ENCODE measurements at regions not wholly inside any gene's neighbourhood (a gene's known extent, or its start where the extent isn't known, plus 50 kb on each side); places are given as distances from the start of the nearest gene placed in this dataset.

DNA sequence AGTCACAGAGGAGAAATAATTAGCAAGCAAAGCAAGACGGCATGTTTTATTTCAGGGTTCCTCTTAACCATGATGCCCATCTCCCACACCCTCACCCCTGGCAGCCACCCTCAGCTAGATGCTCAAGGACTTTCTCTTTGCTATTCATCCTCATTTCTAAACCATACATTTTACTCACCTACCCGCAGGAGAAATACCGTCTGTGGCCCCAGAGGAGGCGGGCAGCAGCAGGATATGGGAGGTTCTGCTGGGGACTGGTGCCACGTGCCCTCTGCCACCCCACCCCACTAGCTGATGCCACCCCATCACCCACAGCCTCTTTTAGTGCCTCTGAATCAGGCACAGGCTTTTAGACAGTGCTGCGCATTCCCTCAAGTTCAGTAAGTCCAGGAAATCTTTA lies 168.7 kb upstream of the ITGB1 start:
- DNase-seq (ENCODE audit: low read depth) = no peak
- H3K4me3 ChIP-seq (replicated peaks; ENCODE audit: low read depth, low read length) = no peak overlapping the region
- TF ChIP-seq, protein P1, sequence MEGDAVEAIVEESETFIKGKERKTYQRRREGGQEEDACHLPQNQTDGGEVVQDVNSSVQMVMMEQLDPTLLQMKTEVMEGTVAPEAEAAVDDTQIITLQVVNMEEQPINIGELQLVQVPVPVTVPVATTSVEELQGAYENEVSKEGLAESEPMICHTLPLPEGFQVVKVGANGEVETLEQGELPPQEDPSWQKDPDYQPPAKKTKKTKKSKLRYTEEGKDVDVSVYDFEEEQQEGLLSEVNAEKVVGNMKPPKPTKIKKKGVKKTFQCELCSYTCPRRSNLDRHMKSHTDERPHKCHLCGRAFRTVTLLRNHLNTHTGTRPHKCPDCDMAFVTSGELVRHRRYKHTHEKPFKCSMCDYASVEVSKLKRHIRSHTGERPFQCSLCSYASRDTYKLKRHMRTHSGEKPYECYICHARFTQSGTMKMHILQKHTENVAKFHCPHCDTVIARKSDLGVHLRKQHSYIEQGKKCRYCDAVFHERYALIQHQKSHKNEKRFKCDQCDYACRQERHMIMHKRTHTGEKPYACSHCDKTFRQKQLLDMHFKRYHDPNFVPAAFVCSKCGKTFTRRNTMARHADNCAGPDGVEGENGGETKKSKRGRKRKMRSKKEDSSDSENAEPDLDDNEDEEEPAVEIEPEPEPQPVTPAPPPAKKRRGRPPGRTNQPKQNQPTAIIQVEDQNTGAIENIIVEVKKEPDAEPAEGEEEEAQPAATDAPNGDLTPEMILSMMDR (IDR thresholded peaks at IDR 0.05; ENCODE audit: low read length, missing control alignments) = no peak

DNA sequence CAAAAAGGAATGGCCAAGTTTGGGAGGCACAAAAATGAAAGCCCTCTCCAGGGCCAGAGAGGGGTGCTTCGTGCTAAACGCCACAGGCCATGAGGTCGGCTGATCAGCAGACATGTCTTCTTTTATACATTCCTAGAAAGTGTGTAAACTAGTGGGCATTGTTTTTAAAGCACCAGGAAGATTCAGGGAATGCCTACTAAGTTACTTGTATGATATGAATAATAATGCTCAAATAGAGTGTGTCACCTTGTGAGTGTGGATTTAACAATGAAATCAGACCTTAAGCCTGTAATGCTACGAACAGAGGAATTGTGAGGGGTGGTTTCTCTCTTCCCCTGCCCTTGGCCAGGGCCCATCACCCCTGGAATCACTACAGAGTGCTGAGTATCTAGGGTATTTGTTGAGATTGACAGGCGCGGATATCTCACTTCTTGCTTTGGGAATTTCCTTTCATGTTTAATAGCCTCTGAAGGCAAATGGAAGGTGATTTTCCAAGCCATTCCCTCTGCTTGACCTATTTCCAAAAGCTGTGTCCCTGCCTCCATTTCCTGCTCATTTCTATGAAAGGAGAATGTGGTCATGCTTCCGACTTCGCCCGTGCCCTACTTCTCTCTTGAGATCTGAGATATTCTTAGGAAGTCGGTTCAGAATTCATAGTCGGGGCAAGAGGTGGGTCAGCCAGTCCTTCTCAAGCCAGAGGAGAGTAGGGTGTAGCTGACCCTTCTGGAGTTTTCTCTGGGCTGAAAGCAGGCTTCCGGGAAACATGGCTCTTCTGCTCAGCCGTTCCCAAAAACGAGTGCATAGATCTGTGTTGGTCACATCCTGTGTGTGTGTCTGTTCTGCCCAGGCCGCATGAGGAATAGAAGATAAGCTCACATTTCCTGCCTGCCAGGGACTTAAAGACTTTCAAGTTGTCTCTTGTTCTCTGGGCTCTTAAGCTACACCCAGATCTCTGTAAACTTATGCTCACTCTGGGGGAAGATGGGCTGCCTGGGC lies 167.8 kb upstream of the ITGB1 start:
- H3K4me3 ChIP-seq (replicated peaks; ENCODE audit: low read depth, low read length) = no peak overlapping the region
- DNase-seq (ENCODE audit: low read depth) = peak; percentile 53
- TF ChIP-seq, protein P1 (IDR thresholded peaks at IDR 0.05; ENCODE audit: low read length, missing control alignments) = no peak

DNA sequence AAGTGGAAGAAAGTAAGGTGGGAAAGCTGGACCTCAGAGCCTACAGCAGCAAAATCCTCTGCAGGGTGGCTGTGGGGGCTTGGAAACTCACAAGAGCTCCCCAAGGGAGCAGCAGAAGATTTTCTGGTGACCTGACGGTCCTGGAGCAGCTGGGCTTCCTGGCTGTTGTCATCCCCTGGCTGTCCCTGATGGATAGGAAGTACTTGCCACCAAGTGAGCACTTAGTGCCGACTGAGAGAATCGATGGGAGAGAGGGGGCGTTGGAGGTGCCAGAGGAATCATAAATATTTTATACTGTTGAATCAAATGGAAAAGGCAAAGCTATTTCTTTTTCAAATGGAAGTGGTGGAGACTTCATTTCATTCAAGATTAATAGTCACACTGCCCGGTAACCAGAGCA lies 167.1 kb upstream of the ITGB1 start:
- H3K4me3 ChIP-seq (replicated peaks; ENCODE audit: low read depth, low read length) = no peak overlapping the region
- no peak for DNase-seq (ENCODE audit: low read depth)
- TF ChIP-seq, protein P1 (IDR thresholded peaks at IDR 0.05; ENCODE audit: low read length, missing control alignments) = no peak

DNA sequence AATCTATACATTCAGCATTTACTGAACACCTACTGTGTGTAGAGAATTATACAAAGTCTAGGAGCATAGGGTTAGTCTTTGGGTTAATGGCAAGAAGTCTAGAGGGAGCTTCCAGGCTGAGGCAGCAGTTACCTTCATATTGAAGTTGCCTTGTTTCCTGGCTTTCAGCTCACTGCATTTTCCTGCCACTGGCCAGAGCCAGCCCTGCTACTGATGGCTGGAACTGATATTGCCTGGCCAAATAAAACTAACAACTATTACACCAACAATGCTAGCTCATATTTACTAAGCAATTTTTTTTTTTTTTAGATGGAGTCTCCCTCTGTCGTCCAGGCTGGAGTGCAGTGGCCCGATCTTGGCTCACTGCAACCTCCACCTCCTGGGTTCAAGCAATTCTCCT lies 165.7 kb upstream of the ITGB1 start:
- TF ChIP-seq, protein P1 (IDR thresholded peaks at IDR 0.05; ENCODE audit: low read length, missing control alignments) = no peak
- H3K4me3 ChIP-seq (replicated peaks; ENCODE audit: low read depth, low read length) = no peak overlapping the region
- DNase-seq (ENCODE audit: low read depth) = no peak

DNA sequence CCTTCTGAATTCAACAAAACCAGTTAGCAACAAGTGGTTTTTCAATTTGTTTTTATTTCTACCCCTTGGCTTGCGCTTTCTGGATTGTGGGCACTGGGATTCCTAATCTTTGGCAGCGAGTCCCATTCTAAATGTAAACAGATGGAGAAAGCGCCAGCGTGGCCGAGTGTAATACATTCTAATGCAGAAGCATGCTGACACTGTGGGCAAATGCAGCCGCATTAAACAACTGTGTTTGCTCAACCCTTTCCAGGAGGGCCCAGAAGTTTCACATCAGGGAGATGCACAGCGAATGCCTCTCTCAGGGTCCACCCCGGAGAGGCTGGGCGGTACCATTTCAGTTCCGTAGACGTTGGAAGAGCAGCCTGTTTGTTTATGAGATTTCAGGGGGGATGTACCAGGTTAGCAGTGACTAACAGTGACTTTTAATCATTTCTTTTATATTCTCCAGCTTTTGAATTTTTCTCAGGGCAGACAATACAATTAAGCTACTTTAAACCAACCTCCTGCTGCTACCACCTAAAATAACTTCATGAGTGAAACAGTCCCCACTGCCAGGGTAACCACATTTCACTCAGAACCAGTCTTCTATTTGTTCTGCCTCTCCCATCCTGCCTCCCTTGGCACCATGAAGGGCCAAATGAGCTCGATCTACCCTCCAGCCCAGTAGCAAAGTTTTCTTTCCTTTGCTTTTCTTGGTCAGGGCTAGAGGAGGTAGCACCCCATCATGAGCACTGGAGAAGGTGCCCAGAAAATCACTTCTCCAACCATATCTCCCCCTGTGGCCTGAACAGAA lies 164.2 kb upstream of the ITGB1 start:
- TF ChIP-seq, protein P1 (IDR thresholded peaks at IDR 0.05; ENCODE audit: low read length, missing control alignments) = no peak
- peak; percentile 49 for DNase-seq (ENCODE audit: low read depth)
- H3K4me3 ChIP-seq (replicated peaks; ENCODE audit: low read depth, low read length) = no peak overlapping the region

DNA sequence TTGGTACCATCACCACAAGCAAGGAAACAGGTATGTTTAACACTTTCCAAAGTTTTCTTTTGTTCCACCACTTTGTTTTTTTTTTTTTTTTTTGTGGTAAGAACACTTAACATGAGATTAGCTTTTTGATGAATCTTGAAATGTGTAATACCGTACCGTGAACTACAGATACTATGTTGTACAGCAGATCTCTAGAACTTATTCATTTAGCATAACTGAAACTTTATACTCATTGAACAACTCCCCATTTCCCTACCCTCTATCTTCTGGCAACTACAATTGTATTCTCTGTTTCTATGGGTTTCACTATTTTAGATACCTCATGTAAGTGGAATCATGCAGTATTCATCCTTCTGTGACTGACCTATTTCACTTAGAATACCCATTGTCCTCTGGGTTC lies 162.7 kb upstream of the ITGB1 start:
- TF ChIP-seq, protein P1 (IDR thresholded peaks at IDR 0.05; ENCODE audit: low read length, missing control alignments) = no peak
- DNase-seq (ENCODE audit: low read depth) = no peak
- H3K4me3 ChIP-seq (replicated peaks; ENCODE audit: low read depth, low read length) = no peak overlapping the region

Measured in fibroblast of pulmonary artery (primary cell).